ENCODE measurements at regions not wholly inside any gene's neighbourhood (a gene's known extent, or its start where the extent isn't known, plus 50 kb on each side); places are given as distances from the start of the nearest gene placed in this dataset.

- no peak overlapping the region for H3K9ac ChIP-seq (ENCODE audit: low read length)
- no peaks in the 10 kb centered on the region for H4K20me1 ChIP-seq (ENCODE audit: low read depth, low read length)
- no peaks in the 10 kb centered on the region for H3K79me2 ChIP-seq (ENCODE audit: insufficient read depth, low read length)
- no peaks in the 10 kb centered on the region for H3K9me2 ChIP-seq (replicated peaks; ENCODE audit: insufficient read depth, low read length)
- H3K27me3 ChIP-seq (ENCODE audit: low read length), result no peaks in the 10 kb centered on the region
- H3K4me3 ChIP-seq (ENCODE audit: insufficient read depth, low read length, poor library complexity, severe bottlenecking), result no peak overlapping the region
- H3K4me2 ChIP-seq (ENCODE audit: low read depth, low read length, poor library complexity, severe bottlenecking), result no peak overlapping the region
- no peaks in the 10 kb centered on the region for H3K36me3 ChIP-seq (ENCODE audit: low read length)
- H3K9me3 ChIP-seq (ENCODE audit: insufficient read depth, low read length), result no peaks in the 10 kb centered on the region
- H3F3A ChIP-seq (ENCODE audit: insufficient read depth), result no peaks in the 10 kb centered on the region
- no peak overlapping the region for H2AFZ ChIP-seq (ENCODE audit: low read depth, low read length, severe bottlenecking)
- H3K27ac ChIP-seq (ENCODE audit: low read depth, low read length), result no peak overlapping the region
- TF ChIP-seq EZH2phosphoT487 (conservative IDR thresholded peaks at IDR 0.05; ENCODE audit: low read length), result no peak
- TF ChIP-seq CTCF (IDR thresholded peaks at IDR 0.05; ENCODE audit: insufficient read depth, low read length, poor library complexity, severe bottlenecking), result no peak
Measured at GRCh38 chr2:33984131-33984530, 385.0 kb upstream of the FAM98A start.

GRCh38 chr2:33978471-33978870 is 379.4 kb upstream of the FAM98A start:
- no peak overlapping the region for H2AFZ ChIP-seq (ENCODE audit: low read depth, low read length, severe bottlenecking)
- H3K27ac ChIP-seq (ENCODE audit: low read depth, low read length), result no peak overlapping the region
- no peak overlapping the region for H3K9ac ChIP-seq (ENCODE audit: low read length)
- H3K27me3 ChIP-seq (ENCODE audit: low read length), result no peaks in the 10 kb centered on the region
- no peaks in the 10 kb centered on the region for H3K9me2 ChIP-seq (replicated peaks; ENCODE audit: insufficient read depth, low read length)
- no peaks in the 10 kb centered on the region for H4K20me1 ChIP-seq (ENCODE audit: low read depth, low read length)
- TF ChIP-seq CTCF (IDR thresholded peaks at IDR 0.05; ENCODE audit: insufficient read depth, low read length, poor library complexity, severe bottlenecking) (no peak), EZH2phosphoT487 (conservative IDR thresholded peaks at IDR 0.05; ENCODE audit: low read length) (no peak)
- H3K4me2 ChIP-seq (ENCODE audit: low read depth, low read length, poor library complexity, severe bottlenecking), result no peak overlapping the region
- H3K79me2 ChIP-seq (ENCODE audit: insufficient read depth, low read length), result no peaks in the 10 kb centered on the region
- H3K36me3 ChIP-seq (ENCODE audit: low read length), result no peaks in the 10 kb centered on the region
- H3K9me3 ChIP-seq (ENCODE audit: insufficient read depth, low read length), result no peaks in the 10 kb centered on the region
- no peaks in the 10 kb centered on the region for H3F3A ChIP-seq (ENCODE audit: insufficient read depth)
- H3K4me3 ChIP-seq (ENCODE audit: insufficient read depth, low read length, poor library complexity, severe bottlenecking), result no peak overlapping the region

- Histone ChIP-seq H3K4me3 (ENCODE audit: insufficient read depth, low read length, poor library complexity, severe bottlenecking) (no peak overlapping the region), H3K4me2 (ENCODE audit: low read depth, low read length, poor library complexity, severe bottlenecking) (no peak overlapping the region), H3F3A (ENCODE audit: insufficient read depth) (no peaks in the 10 kb centered on the region), H3K27ac (ENCODE audit: low read depth, low read length) (no peak overlapping the region), H3K79me2 (ENCODE audit: insufficient read depth, low read length) (no peaks in the 10 kb centered on the region), H3K9me2 (replicated peaks; ENCODE audit: insufficient read depth, low read length) (no peaks in the 10 kb centered on the region), H2AFZ (ENCODE audit: low read depth, low read length, severe bottlenecking) (no peak overlapping the region), H3K36me3 (ENCODE audit: low read length) (no peaks in the 10 kb centered on the region), H3K9me3 (ENCODE audit: insufficient read depth, low read length) (no peaks in the 10 kb centered on the region), H3K27me3 (ENCODE audit: low read length) (no peaks in the 10 kb centered on the region), H4K20me1 (ENCODE audit: low read depth, low read length) (no peaks in the 10 kb centered on the region), H3K9ac (ENCODE audit: low read length) (no peak overlapping the region)
- TF ChIP-seq EZH2phosphoT487 (conservative IDR thresholded peaks at IDR 0.05; ENCODE audit: low read length), result no peak
- no peak for TF ChIP-seq CTCF (IDR thresholded peaks at IDR 0.05; ENCODE audit: insufficient read depth, low read length, poor library complexity, severe bottlenecking)
Measured at GRCh38 chr2:33975498-33975897, 376.4 kb upstream of the FAM98A start.

All from SU-DHL-6 (cell line).